ENCODE measurements at regions not wholly inside any gene's neighbourhood (a gene's known extent, or its start where the extent isn't known, plus 50 kb on each side); places are given as distances from the start of the nearest gene placed in this dataset.

DNA sequence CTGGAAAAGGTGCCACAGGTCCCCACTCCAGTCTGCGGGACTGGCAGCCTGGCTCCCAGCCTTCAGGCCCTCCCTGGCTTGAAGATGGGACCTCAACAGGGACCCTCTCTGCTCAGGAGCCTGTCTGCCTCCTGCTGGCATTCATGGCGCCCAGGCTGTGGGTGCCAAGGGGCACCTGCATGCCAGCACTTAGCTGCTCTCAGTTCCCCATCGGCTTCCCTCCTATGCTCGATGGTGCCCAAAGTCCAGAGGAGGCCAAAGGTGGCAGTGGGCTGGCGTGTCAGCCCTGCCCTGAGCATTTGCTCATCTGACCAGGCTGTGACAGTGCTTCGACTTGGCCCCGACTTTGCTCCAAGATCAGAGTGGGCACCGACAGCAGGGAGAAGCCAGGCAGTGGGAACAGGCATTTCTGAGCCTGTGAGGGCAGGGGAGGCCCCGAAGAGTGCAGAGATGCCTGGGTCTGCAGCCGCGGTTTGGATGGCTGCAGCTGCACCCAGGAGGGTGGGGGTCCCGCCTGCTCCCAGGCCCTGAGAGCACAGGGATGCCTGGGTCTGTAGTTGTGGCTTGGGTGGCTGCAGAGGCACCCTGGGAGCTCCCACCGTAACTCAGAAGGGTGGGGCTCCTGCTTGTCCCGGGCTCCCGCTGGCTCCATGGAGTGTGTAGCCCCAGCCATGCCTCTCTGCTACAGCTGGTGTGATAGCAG lies 463.6 kb downstream of the TBC1D22A start:
- DNase-seq (ENCODE audit: low spot score): no peak
- TF ChIP-seq, protein P1, sequence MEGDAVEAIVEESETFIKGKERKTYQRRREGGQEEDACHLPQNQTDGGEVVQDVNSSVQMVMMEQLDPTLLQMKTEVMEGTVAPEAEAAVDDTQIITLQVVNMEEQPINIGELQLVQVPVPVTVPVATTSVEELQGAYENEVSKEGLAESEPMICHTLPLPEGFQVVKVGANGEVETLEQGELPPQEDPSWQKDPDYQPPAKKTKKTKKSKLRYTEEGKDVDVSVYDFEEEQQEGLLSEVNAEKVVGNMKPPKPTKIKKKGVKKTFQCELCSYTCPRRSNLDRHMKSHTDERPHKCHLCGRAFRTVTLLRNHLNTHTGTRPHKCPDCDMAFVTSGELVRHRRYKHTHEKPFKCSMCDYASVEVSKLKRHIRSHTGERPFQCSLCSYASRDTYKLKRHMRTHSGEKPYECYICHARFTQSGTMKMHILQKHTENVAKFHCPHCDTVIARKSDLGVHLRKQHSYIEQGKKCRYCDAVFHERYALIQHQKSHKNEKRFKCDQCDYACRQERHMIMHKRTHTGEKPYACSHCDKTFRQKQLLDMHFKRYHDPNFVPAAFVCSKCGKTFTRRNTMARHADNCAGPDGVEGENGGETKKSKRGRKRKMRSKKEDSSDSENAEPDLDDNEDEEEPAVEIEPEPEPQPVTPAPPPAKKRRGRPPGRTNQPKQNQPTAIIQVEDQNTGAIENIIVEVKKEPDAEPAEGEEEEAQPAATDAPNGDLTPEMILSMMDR (IDR thresholded peaks at IDR 0.05; ENCODE audit: extremely low read depth, missing control alignments): no peak

DNA sequence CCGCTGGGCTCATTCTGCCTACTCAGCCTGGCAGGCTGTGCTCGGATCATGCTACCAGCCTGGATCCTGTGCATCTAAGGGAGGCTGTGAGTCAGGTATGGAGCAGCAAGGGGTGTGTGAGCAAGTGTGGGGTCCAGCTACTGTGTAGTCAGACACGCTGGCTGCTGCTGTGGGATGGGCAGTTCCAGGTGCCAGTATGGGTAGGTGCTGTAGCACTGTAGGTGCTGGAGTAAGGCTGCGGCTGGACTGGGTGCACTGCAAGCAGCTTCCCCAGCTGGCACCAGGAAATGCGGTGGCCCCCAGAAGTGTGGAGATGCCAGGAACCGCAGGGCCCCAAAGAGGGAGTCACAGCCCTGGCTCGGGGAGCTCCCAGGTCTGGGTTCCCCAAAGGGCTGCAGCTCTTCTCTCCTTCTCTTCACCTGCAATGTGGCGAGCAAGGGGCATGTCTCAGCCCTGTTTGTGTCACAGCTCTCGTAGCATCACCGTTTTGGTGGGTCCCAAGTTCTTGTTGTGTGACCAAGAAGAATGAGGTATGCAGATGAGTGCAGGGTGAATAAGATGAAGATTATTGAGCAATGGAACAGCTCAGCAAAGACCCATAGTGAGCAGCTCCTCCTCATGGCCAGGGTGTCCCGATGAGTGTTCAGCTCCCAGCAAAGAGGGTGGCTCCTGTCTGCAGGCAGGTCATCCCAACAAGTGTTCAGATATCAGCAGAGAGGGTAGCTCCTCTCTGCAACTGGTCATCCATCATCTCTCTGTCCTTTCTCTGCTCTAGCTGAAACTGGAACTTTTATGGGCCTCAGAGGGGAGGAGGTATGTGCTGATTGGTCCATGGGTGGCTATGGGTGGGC lies 462.9 kb downstream of the TBC1D22A start:
- TF ChIP-seq, protein P1 (IDR thresholded peaks at IDR 0.05; ENCODE audit: extremely low read depth, missing control alignments): no peak
- no peak for DNase-seq (ENCODE audit: low spot score)

All from GM20000 (cell line).